Liver (tissue), 8 donors: ENCODE measurements at regions not wholly inside any gene's neighbourhood (a gene's known extent, or its start where the extent isn't known, plus 50 kb on each side); places are given as distances from the start of the nearest gene placed in this dataset.

Source experiments
- DNase-seq: peaks from one replicate; pipeline ENCODE4 v3.0.0-alpha.2; 2017; ENCODE audit warnings: low spot score
- H3K27ac ChIP-seq, 2 donors: one replicate each; pipeline ENCODE4 v1.7.0; 2013; ENCODE audit warnings: inconsistent platforms in 2 of 2, low read length in 2 of 2, control low read depth in 1 of 2, low read depth in 1 of 2, mild to moderate bottlenecking in 1 of 2
- H3K27me3 ChIP-seq, 4 donors: one replicate each; pipeline versions ENCODE4 v1.6.1 to v1.7.0; 2013; ENCODE audit warnings: low read length in 3 of 4, inconsistent platforms in 1 of 4, mild to moderate bottlenecking in 1 of 4, moderate library complexity in 1 of 4; ENCODE audit not compliant: control insufficient read depth in 4 of 4, insufficient read depth in 4 of 4
- H3K36me3 ChIP-seq, 4 donors: one replicate each; pipeline versions ENCODE4 v1.6.1 to v1.7.0; 2013; ENCODE audit warnings: low read length in 3 of 4, mild to moderate bottlenecking in 3 of 4, low read depth in 1 of 4, moderate library complexity in 1 of 4; ENCODE audit not compliant: control insufficient read depth in 4 of 4, insufficient read depth in 3 of 4
- H3K4me1 ChIP-seq, 4 donors: one replicate each; pipeline versions ENCODE4 v1.6.1 to v1.7.0; 2013; ENCODE audit warnings: low read length in 3 of 4, mild to moderate bottlenecking in 3 of 4, moderate library complexity in 1 of 4; ENCODE audit not compliant: control insufficient read depth in 4 of 4, insufficient read depth in 4 of 4
- H3K4me3 ChIP-seq, 3 donors: one replicate each; pipeline versions ENCODE4 v1.6.1 to v1.7.0; 2013; ENCODE audit warnings: low read length in 3 of 3, control low read depth in 1 of 3, low read depth in 1 of 3, mild to moderate bottlenecking in 1 of 3
- H3K9ac ChIP-seq, 2 donors: one replicate each; pipeline ENCODE4 v1.7.0; 2013; ENCODE audit warnings: low read length in 2 of 2, mild to moderate bottlenecking in 2 of 2, moderate library complexity in 2 of 2, control low read depth in 1 of 2, low read depth in 1 of 2
- H3K9me3 ChIP-seq, 4 donors: one replicate each; pipeline versions ENCODE4 v1.6.1 to v1.7.0; 2013; ENCODE audit warnings: low read length in 3 of 4; ENCODE audit not compliant: control insufficient read depth in 4 of 4
- EGR1 ChIP-seq, 2 donors: IDR thresholded peaks; 2 replicates each; pipeline ENCODE4 v1.6.1; 2016 to 2018; ENCODE audit warnings: antibody characterized with exemption in 2 of 2, low read depth in 2 of 2
- FOXA1 ChIP-seq: IDR thresholded peaks from 2 replicates; pipeline ENCODE4 v1.6.1; 2016; ENCODE audit warnings: antibody characterized with exemption
- FOXA2 ChIP-seq: IDR thresholded peaks from 2 replicates; pipeline ENCODE4 v1.6.1; 2016; ENCODE audit warnings: antibody characterized with exemption
- HNF4A ChIP-seq, 2 donors: conservative IDR thresholded peaks; 2 replicates each; pipeline ENCODE4 v1.6.1; 2016; ENCODE audit warnings: antibody characterized with exemption in 2 of 2, mild to moderate bottlenecking in 2 of 2
- HNF4G ChIP-seq: IDR thresholded peaks from 2 replicates; pipeline ENCODE4 v1.6.1; 2016; ENCODE audit warnings: antibody characterized with exemption
- JUND ChIP-seq, 2 donors: IDR thresholded peaks; 2 replicates each; pipeline ENCODE4 v1.6.1; 2016; ENCODE audit warnings: antibody characterized with exemption in 2 of 2
- NR2F2 ChIP-seq: IDR thresholded peaks from 2 replicates; pipeline ENCODE4 v1.6.1; 2016; ENCODE audit warnings: antibody characterized with exemption
- RAD21 ChIP-seq, 2 donors: IDR thresholded peaks; 2 replicates each; pipeline ENCODE4 v1.6.1; 2016; ENCODE audit warnings: antibody characterized with exemption in 2 of 2, mild to moderate bottlenecking in 2 of 2
- RXRA ChIP-seq, 2 donors: IDR thresholded peaks; 2 replicates each; pipeline ENCODE4 v1.6.1; 2017 to 2018; ENCODE audit warnings: antibody characterized with exemption in 2 of 2, mild to moderate bottlenecking in 1 of 2
- SP1 ChIP-seq: IDR thresholded peaks from 2 replicates; pipeline ENCODE4 v1.6.1; 2018; ENCODE audit warnings: antibody characterized with exemption, mild to moderate bottlenecking
- TAF1 ChIP-seq: conservative IDR thresholded peaks from 2 replicates; pipeline ENCODE4 v1.6.1; 2016; ENCODE audit warnings: antibody characterized with exemption, mild to moderate bottlenecking
- YY1 ChIP-seq: IDR thresholded peaks from 2 replicates; pipeline ENCODE4 v1.6.1; 2016; ENCODE audit warnings: antibody characterized with exemption, mild to moderate bottlenecking
- WGBS: extraction: QIAGEN DNeasy Blood & Tissue Kit; methylation state at CpG from one replicate; pipeline ENCODE4 v1.1.7; 2013; 5-methylcytosine and 5-hydroxymethylcytosine counted together
- TF ChIP-seq, protein P1 (sequence below): IDR thresholded peaks from 2 replicates; pipeline ENCODE4 v1.6.1; 2016; ENCODE audit warnings: antibody characterized with exemption
- TF ChIP-seq, protein P2 (sequence below): fragments of 150-350 bp; IDR thresholded peaks from 2 replicates; pipeline ENCODE4 v1.5.1; 2017; ENCODE audit warnings: improper control_type of control experiment, low read depth, low read length; ENCODE audit not compliant: missing input control
- TF ChIP-seq, protein P3 (sequence below): IDR thresholded peaks from 2 replicates; pipeline ENCODE4 v1.6.1; 2016; ENCODE audit warnings: antibody characterized with exemption
- donor health status: healthy.
- donor health status: healthy.
- donor health status: healthy.
- donor health status: healthy.
- donor health status: healthy.

DNA sequence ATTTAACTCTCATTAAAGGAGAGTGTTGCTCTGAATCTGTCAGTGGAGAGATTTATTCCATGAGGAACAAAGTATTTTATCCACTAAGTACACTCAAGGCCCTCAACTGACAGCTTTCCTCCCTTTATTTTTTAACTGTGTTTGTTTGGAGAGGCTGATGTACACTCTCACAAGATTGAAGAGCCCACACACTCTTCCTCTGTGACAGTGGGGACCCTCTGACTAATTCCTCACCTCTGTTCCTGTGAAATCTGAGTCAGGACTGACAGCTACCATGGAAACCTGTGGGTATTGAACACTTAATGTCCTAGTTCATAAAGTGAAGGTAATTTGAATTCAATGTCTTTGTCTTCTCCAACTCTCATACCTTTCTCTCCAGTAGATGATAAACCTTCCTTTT, 189.8 kb upstream of the PITRM1 start:
- H3K36me3 ChIP-seq = no peaks in the 10 kb centered on the region
- H3K27ac ChIP-seq = no peak overlapping the region
- H3K4me3 ChIP-seq = no peak overlapping the region
- H3K9me3 ChIP-seq = peaks cover 0 to 3% (median 1%) of the 10 kb centered on the region in 4 donors
- no peak overlapping the region for H3K9ac ChIP-seq
- H3K4me1 ChIP-seq = no peaks in the 10 kb centered on the region
- no peak for DNase-seq
- no peak for TF ChIP-seq EGR1 (IDR thresholded peaks at IDR 0.05; ENCODE audit: low read depth in 2 of 2)
- no peak for TF ChIP-seq JUND (IDR thresholded peaks at IDR 0.05)
- TF ChIP-seq YY1 = no peak
- TF ChIP-seq HNF4G = no peak
- TF ChIP-seq, protein P1, sequence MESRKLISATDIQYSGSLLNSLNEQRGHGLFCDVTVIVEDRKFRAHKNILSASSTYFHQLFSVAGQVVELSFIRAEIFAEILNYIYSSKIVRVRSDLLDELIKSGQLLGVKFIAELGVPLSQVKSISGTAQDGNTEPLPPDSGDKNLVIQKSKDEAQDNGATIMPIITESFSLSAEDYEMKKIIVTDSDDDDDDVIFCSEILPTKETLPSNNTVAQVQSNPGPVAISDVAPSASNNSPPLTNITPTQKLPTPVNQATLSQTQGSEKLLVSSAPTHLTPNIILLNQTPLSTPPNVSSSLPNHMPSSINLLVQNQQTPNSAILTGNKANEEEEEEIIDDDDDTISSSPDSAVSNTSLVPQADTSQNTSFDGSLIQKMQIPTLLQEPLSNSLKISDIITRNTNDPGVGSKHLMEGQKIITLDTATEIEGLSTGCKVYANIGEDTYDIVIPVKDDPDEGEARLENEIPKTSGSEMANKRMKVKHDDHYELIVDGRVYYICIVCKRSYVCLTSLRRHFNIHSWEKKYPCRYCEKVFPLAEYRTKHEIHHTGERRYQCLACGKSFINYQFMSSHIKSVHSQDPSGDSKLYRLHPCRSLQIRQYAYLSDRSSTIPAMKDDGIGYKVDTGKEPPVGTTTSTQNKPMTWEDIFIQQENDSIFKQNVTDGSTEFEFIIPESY = no peak
- TF ChIP-seq SP1 = no peak
- no peak for TF ChIP-seq RXRA (IDR thresholded peaks at IDR 0.05)
- H3K27me3 ChIP-seq = no peaks in the 10 kb centered on the region

DNA sequence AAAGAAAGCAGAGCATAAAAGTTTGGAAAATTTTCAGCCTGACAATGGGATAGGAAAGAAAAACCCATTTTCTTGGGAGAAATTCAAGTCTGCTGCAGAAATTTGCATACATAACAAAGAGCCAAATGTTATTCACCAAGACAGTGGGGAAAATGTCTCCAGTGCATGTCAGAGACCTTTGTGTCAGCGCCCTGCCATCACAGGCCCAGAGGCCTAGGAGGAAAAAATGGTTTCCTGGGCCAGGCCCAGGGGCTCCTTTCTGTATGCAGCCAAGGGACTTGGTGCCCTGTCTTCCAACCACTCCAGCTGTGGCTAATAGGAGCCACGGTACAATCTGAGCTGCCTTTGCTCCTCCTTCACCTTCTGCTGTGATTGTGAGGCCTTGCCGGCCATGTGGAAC, 189.1 kb upstream of the PITRM1 start:
- 92% methylated on average over 3 of the region's 3 CpGs for WGBS

DNA sequence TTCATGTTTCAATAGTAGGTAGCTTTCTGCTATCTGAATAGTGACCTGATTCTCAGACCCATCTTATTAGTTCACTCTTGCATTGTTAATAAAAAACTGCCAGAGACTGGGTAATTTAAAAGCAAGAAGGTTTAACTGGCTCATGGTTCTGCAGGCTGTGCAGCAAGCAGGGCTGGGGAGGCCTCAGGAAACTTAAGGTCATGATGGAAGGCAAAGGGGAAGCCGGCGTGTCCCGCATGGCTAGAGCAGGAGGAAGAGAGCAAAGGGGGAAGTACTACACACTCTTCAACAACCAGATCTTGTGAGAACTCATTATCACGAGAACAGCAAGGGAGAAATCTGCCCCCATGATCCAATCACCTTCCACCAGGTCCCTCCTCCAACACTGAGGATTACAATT, 185.2 kb upstream of the PITRM1 start:
- H3K27ac ChIP-seq = no peak overlapping the region
- H3K4me1 ChIP-seq = no peaks in the 10 kb centered on the region
- H3K9me3 ChIP-seq = peaks cover 0 to 3% (median 1%) of the 10 kb centered on the region in 4 donors
- whole genome bisulfite sequencing = 76% methylated on average over 4 of the region's 4 CpGs
- H3K27me3 ChIP-seq = no peaks in the 10 kb centered on the region
- no peaks in the 10 kb centered on the region for H3K36me3 ChIP-seq
- no peak overlapping the region for H3K4me3 ChIP-seq
- DNase-seq = no peak
- H3K9ac ChIP-seq = no peak overlapping the region
- TF ChIP-seq TAF1 = no peak
- no peak for TF ChIP-seq FOXA2
- TF ChIP-seq, protein P2, sequence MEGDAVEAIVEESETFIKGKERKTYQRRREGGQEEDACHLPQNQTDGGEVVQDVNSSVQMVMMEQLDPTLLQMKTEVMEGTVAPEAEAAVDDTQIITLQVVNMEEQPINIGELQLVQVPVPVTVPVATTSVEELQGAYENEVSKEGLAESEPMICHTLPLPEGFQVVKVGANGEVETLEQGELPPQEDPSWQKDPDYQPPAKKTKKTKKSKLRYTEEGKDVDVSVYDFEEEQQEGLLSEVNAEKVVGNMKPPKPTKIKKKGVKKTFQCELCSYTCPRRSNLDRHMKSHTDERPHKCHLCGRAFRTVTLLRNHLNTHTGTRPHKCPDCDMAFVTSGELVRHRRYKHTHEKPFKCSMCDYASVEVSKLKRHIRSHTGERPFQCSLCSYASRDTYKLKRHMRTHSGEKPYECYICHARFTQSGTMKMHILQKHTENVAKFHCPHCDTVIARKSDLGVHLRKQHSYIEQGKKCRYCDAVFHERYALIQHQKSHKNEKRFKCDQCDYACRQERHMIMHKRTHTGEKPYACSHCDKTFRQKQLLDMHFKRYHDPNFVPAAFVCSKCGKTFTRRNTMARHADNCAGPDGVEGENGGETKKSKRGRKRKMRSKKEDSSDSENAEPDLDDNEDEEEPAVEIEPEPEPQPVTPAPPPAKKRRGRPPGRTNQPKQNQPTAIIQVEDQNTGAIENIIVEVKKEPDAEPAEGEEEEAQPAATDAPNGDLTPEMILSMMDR = no peak
- TF ChIP-seq EGR1 (IDR thresholded peaks at IDR 0.05; ENCODE audit: low read depth in 2 of 2) = no peak
- TF ChIP-seq, protein P1 = no peak
- no peak for TF ChIP-seq SP1
- TF ChIP-seq FOXA1 = no peak
- TF ChIP-seq RAD21 (IDR thresholded peaks at IDR 0.05) = no peak
- TF ChIP-seq, protein P3, sequence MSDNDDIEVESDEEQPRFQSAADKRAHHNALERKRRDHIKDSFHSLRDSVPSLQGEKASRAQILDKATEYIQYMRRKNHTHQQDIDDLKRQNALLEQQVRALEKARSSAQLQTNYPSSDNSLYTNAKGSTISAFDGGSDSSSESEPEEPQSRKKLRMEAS = no peak

More for the DNA sequence above, 189.1 kb upstream of the PITRM1 start:
- no peak for DNase-seq
- Histone ChIP-seq H3K9me3 (peaks cover 0 to 3% (median 1%) of the 10 kb centered on the region in 4 donors), H3K4me3 (no peak overlapping the region), H3K27ac (no peak overlapping the region), H3K36me3 (no peaks in the 10 kb centered on the region), H3K4me1 (no peaks in the 10 kb centered on the region), H3K27me3 (no peaks in the 10 kb centered on the region), H3K9ac (no peak overlapping the region)
- TF ChIP-seq, protein P2 = no peak
- TF ChIP-seq NR2F2 = no peak
- TF ChIP-seq HNF4G = no peak
- no peak for TF ChIP-seq RAD21 (IDR thresholded peaks at IDR 0.05)
- TF ChIP-seq HNF4A (conservative IDR thresholded peaks at IDR 0.05) = no peak
- TF ChIP-seq JUND (IDR thresholded peaks at IDR 0.05) = no peak
- TF ChIP-seq TAF1 = no peak
- no peak for TF ChIP-seq FOXA1
- TF ChIP-seq FOXA2 = no peak
- TF ChIP-seq RXRA (IDR thresholded peaks at IDR 0.05) = no peak
